Superior temporal gyrus (tissue), 1 donor: ENCODE measurements at regions not wholly inside any gene's neighbourhood (a gene's known extent, or its start where the extent isn't known, plus 50 kb on each side); places are given as distances from the start of the nearest gene placed in this dataset.
"Not testable (repeated sequence)": the region's sequence is repeated elsewhere in the genome, so short reads cannot be mapped to it uniquely, and the experiment has no call there.

Experiments used
- DNase-seq: peaks from one replicate; pipeline ENCODE4 v3.0.0-alpha.2; 2016; ENCODE audit errors: extremely low spot score

DNA sequence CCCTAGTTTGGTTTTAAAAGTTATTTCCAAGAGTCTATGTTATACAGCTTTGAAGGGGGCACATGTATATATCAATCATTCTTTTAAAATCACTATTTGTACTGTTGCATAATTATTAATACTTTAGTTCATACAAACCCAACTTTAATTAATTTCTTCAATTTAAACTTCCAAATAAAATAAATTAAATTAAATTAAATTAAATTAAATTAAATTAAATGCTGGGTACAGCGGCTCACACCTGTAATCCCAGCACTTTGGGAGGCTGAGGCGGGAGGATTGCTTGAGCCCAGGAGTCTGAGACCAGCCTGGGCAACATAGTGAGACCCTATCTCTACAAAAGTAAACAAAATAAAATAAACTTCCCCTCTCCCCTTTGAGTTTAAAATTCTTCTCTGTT, 98.9 kb upstream of the MYO10 start:
- not testable (repeated sequence) for DNase-seq

DNA sequence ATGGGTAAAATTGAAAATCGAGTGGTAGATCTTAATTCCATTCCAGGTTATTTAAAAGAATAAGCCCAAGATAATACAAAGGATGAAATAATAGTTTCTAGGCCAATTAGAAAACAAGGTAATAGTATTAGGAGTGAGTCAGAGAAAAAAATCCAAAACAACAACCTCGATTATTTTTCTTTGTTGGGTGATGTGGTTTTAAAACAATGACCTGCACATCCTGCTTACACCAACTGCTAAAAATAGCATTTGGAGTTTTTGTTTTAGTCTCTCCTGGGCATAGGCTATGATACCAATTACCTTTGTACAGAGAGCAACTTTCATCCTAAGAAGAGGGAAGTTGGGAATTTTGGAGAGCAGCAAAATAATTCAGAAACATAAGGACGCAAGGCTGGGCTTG, 101.7 kb upstream of the MYO10 start:
- no peak for DNase-seq

DNA sequence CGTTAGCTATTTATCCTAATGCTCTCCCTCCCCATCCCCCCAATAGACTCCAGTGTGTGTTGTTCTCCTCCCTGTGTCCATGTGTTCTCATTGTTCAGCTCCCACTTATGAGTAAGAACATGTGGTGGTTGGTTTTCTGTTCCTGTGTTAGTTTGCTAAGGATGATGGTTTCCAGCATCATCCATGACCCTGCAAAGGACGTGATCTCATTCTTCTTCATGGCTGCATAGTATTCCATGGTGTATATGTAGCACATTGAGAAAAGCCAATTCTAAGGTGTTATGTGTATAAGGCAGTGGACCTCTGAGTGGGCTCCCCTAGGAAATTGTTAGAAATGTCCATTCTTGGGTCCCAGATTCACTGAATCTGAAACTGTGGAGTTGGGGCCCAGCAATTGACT, 103.1 kb upstream of the MYO10 start:
- DNase-seq = no peak

DNA sequence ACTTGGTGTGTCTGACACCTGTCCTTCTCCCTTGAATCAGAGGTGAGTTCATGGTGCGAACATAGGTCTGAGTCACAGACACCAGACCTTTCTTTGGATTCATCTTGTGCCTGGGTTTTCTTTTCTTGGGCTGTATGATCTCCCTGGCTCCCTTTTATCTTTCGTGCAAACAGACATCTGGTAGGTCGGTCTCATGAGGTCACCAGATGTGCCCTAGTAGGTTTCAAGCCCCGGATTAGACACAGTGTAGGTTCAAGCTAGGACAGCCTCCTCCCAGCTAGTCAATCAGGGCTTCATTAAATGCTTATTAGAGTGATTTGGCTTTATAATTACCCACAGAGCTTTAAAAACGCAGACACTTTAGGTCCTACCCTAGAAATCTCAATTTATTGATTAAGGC, 106.0 kb upstream of the MYO10 start:
- DNase-seq = no peak

DNA sequence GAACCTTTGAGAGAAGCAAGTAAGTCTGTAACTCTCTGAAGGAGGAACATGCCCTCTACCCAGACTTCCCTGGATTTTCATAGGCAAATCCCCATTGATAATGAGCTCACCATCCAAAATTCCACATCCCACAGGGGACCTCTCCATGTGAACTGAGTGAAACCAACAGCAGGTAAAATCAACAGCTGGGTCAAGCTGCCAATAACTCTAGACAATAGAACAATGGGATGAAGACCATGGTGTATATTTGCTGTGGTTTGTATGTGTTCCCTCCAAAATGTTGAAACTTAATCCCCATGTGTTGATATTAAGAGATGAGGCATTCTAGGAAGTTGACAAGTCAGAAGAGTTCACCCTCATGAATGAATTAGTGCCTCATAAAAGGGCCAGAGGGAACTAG, 110.2 kb upstream of the MYO10 start:
- no peak for DNase-seq

DNA sequence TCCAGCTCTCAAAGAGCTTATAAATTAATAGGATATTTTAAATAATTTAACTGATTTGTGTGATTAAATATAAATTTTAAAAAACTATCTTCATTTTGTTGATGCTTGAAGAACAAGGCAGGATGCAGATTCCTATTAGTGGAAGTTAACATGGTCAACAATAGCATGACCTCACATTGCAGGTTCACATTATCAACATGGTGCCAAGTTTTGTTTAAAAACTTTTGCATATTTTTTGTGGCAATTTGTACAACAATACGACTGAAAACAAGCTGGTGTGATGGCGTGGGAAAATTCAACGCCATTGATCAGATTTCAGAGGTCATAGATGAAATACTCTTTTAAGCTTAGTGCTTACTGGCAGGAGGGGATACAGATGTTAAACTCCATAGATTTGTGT, 114.1 kb upstream of the MYO10 start:
- DNase-seq = no peak

DNA sequence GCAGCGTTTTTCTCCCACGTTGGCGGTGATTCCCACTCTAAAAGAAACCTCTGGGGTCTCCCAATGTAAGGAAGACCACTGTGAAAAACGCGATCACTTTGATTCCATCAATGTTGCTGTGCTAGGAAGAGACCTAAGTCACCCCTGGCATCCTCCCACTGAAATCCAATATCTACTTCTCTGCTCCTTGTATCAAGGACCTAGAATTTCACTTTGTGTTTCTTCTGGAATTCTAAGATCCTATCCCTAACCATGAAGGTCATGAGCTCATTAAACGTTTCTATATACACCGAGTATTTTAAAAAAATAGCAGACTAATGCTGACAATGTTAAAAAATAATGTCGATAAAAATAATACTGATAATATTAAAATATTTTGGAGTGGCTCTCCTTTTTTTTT, 118.8 kb upstream of the MYO10 start:
- no peak for DNase-seq

DNA sequence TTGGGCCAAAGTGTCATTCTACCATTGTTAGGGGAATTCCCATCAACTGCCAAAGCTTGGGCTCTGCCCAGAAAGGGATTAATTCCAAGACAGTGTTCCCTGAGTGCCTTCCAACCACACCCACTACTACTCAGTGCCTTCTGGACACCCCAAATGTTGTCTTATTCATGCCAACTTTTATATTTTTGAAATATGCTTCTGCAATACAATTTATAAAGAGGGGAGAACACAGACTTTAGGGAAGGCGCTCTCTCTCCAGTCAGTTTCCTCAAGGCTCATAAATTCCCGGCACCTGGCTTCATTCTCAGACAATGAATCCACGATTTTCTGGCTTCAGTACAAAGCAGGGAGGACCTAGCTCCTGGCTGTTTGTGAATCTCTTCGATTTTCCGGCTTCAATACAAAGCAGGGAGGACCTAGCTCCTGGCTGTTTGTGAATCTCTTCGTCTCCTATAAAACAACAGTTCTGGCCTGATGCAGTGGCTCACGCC, 120.1 kb upstream of the MYO10 start:
- DNase-seq = peak; percentile 69

DNA sequence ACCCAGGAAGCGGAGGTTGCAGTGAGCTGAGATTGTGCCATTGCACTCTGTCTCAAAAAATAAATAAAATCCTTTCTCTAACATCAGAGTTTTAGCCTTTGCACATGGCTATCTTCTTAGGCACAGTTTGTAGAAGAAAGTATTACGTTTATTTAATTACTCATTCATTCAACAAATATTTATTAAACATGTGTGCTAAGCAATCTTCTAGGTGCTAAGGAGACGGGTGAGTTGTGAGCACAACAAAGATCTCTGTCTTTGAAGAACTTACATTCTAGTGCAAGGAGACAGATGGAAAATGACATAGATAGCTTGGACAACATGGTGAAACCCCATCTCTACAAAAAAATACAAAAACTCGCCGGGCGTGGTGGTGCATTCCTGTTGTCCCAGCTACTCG, 122.3 kb upstream of the MYO10 start:
- DNase-seq = no peak

DNA sequence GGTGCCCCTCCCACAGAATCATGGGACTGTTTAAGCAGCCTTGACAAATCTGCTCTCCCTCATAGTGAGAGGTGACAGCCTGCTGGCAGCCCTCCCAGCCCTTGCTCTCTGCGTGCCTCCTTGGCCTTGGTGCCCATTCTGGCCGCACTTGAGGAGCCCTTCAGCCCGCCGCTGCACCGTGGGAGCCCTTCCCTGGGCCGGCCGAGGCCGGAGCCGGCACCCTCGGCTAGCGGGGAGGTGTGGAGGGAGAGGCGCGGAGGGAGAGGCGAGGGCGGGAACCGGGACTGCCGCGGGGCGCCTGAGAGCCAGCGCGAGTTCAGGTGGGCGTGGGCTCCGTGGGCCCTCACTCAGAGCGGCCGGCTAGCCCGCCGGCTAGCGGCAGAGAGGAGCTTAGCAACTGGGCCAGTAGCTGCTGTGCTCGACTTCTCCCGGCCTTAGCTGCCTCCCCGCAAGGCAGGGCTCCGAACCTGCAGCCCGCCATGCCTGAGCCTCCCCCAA, 125.9 kb upstream of the MYO10 start:
- DNase-seq = no peak

DNA sequence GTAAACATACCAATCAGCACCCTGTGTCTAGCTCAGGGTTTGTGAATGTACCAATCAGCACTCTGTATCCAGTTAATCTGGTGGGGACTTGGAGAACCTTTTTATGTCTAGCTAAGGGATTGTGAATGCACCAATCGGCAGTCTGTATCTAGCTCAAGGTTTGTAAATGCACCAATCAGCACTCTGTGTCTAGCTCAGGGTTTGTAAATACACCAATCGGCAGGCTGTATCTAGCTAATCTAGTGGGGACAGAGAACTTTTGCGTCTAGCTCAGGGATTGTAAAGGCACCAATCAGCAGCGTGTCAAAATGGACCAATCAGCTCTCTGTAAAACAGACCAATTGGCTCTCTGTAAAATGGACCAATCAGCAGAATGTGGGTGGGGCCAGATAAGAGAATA, 126.7 kb upstream of the MYO10 start:
- not testable (repeated sequence) for DNase-seq

DNA sequence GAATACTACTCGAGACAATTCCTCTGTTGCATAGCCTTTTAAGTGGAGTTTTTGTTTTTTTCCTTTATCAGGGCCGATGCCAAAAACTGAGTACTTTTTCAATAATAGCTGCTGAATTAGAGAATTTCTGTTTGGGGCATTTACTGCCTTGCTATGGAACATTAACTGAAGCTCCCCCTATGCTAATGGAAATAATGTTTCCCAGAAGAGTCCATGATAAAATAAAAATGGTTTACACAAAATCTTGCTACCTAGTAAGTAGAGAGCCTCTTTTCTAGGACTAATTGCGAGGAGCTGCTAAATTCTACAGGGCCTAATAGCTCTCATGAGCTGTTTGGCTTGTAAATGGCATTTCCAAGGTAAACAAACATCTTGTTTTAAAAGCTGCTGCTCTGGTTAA, 128.2 kb upstream of the MYO10 start:
- no peak for DNase-seq

DNA sequence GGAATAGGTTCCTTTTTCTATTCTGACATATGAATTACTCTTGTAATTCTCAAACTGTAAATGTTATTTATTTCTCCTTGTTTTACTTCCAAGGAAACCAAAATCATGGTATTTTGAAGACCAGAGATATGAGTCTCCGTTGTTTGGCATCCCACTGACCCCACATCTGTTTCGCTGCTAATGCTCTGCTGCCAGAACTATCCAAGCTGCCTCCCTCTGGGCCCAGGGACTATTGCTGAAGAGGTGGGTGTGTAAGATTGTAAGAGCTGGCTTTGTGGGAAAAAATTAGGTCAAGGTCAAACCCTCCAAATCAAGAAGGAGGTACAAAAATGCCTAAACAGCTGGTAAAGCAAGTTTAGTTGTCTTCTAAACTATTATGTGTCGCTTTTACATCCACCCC, 129.4 kb upstream of the MYO10 start:
- DNase-seq = no peak

DNA sequence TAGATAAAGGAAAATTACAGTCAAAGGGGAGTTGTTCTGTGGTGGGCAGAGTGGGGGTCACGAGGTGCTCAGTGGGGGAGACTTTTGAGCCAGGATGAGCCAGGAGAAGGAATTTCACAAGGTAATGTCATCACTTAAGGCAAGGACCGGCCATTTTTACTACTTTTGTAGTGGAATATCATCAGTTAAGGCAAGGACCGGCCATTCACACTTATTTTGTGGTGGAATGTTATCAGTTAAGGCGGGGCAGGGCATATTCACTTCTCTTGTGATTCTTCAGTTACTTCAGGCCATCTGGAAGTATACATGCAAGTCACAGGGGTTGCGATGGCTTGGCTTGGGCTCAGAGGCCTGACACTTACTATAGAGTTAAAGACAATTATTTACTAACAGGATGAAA, 129.9 kb upstream of the MYO10 start:
- DNase-seq = not testable (repeated sequence)

DNA sequence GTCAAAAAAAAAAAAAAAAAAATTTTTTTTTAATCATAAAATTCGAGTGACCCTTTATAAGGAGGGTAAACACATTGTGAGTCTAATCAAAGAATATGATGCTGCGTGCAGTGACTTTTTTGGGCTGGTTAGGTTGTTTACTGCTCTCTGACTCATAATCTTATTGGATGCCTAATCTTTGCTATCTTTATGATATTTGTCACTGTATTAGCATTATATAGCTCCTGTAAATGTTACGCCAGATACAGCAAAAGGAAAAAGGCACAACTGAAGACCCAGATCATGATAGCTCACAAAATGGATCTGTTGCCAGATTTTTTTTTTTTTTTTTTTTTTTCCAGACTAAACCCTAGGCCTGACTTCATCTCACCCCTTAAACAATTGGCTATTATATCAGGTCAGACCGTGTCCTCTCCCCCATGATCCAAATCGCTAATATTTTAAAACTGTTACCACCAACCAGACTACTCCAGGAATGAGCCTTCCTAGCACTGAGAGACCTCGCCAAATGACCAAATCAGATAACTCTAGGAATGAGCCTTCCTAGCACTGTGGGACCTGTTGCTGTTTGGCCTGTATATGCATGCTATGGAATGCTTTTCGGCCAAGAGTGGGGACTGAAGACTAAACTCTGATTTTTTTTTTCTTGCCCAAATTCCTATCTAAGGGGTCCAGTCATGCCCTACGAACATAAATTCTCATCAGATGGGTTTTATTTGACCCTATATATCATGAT, 131.7 kb upstream of the MYO10 start:
- no peak for DNase-seq

DNA sequence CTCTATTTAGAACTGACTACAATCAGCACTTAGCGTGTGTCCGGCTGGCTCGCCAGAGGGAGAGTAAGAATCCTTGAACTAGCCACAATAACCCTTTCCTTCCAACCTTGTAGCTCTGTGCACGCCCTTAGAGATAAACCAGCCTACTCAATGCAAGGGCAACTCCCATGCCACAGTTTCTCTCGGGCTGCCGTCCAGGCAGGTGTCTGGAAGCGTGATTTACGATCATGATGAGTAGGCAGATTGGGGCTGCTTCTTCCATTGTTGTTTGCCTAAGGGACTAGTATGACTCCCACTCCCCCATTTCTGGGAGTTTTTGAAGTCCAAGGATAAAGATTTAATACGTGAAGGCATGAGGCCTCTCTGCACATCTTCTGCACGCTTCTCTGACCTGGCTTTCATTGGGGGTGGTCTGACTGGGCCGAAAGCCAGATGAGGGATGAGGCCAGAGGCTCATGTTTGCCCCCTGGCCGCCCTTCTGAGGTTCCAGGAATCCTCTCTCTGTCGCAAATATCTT, 134.0 kb upstream of the MYO10 start:
- DNase-seq = no peak

DNA sequence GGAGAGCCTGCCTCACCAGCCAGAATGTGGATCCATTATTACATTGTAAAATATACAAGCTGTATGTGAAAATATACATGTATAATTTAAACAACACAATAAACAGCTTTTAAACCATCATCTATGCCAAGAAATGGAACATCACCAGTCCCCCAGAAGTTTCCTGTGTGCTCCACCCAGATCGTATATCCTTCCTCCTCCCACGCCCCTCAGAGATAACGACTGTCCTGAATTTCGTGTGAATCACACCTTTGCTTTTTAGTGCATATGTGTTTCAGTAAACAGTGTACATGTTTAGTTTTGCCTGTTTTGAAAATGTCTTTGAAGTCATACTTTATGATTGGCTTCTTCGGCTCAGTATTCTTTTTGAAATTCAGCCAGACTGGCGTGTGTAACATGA, 134.6 kb upstream of the MYO10 start:
- no peak for DNase-seq

DNA sequence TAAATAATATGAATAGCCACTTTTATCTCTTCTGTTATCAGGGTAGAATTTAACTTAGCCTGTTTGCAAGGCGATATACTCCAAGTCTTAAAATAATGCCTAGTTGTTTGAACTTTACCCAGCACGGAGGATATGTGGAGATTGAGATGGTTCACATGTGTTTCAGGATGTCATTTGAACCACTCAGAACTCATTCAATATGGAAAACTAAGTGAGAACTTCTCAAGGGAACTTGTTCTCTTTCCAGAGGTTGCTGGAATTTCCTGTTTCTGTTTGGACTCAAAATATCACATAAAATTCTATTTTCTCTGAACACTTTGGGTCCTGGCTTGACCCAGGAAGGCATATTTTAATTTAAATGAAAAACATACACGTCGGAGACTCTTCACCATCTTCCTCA, 139.1 kb upstream of the MYO10 start:
- no peak for DNase-seq

DNA sequence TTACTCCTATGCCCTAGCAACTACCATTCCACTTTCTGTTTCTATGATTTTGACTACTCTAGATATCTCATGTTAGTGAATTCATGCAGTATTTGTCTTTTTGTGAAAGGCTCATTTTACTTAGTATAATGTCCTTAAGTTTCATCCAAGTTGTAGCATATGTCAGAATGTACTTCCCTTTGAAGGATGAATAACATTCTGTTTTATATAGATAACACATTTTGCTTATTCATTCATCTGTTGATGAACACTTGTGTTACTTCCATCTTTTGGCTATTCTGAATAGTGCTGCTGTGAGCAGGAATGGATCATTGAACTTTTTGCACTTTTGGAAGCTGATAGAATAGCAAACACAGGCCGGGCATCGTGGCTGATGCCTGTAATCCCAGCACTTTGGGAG, 140.2 kb upstream of the MYO10 start:
- no peak for DNase-seq

DNA sequence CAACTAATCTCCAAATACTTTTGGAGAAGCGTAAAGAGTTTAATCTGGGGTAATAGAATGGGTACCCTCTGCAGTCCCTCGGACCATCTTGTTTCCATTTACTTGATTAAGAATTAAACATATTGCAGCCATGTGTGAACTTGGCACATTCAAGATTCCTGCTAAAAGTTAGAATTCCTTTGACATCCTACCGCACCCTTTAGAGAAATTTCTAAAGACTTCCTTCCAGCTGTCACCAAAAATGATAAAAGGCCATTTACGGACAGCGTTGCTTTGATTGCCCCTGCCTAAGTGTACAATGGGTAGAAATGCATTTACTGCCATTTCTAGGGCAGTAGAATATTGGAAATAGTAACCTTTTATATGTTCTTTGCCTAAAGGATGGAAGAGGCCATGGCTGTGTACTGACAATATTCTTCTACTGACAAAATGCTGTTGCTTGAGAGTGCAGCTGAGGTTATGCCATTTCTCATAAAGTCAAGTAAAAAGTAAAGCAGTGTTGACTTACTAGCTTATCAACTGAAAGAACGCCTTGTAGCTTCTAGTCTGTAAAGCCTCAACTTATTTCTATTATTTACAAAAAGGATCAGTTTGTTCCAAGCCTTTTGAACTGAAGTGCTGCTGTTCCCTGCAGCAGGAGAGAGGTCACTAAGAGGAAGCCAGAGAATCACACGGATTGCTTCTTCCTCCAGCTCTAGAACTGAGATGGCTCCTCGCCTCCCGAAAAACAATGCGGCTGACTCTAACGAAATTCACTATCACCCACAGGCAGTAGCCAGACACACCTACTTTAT, 139.8 kb upstream of the BASP1 start:
- DNase-seq = no peak

DNA sequence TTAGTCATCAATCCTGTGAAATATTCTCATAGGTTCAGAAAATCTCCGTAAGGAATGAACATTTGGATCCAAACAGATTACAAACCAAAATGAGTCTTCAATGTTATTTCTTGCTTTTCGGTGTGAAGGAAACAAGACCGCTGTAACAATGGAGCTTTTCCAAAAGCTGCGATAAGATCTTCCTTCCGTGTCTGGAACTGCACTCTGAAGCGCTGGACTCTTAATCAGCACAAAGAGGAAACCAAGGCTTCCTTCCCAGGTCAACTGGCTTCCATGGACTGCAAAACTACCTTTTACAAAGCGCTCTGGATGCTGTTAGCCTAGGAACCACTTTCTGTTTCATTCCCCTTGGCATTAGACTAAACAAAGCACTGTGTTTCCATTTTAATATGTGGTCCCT, 137.9 kb upstream of the BASP1 start:
- no peak for DNase-seq

DNA sequence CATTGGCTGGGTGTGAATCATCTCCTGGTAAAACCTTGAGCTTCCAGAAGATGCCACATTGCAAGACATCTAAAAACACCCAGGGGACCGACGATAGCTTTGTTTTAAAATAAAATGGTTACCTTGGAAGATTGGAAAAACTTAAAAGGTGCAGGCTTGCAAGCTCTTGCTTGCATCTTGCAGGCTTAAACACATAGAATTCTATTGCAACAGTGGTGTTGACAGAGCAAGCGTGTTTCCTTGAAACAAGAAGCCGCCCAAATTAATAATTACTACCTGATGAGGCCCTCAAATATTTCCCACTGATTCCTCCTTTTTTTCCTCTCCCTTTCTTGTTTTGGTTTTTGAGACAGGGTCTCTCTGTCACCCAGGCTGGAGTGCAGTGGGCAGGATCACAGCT, 137.1 kb upstream of the BASP1 start:
- DNase-seq = no peak

DNA sequence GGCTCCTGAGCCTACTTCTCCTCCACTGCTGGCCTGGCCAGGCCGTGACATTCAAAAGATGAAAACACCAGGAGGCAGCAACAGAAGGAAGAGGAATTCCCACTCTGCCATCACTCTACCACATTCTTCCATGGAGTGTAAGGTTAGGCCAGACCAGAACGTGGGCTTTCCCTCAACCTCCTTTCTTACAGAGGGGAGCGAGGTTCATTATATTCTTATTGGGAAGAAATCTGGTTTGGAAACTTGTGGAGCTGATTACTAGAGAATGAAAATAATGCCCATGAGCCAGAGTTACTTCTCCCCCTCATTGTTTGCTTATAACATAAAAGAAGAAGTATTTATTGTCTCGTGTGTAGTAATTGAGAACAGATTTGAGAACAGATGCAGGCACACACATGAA, 136.3 kb upstream of the BASP1 start:
- DNase-seq = no peak
